CMK (cell line): ENCODE measurements at regions not wholly inside any gene's neighbourhood (a gene's known extent, or its start where the extent isn't known, plus 50 kb on each side); places are given as distances from the start of the nearest gene placed in this dataset.

Experiments
- DNase-seq: peaks from one replicate; pipeline ENCODE4 v3.0.0-alpha.2; 2010; ENCODE audit warnings: low read depth

GRCh38 chr5:126166368-126166767 lies 256.8 kb upstream of the GRAMD2B start:
- no peak for DNase-seq

- no peak for DNase-seq
Measured at GRCh38 chr5:126168785-126169184, 254.4 kb upstream of the GRAMD2B start.

DNA sequence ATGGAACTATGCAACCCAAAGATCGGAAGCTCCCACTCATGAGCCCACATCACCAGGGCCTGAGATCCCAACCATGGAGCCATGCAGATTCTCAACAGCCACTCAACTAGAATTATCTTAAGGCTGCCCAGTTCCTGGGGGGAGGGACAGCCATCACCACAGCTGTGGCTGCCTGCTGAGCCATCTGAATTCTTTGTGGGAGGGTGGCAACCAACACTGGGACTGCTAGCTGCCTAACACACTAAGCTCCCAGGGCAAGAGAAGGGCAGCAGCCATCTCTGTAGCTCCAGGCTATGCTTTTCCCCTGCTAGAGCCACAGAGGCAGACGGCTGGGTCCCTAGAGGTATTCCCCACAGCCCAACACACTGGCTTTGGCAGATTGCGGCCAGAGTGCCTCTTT lies 251.3 kb upstream of the GRAMD2B start:
- no peak for DNase-seq

DNA sequence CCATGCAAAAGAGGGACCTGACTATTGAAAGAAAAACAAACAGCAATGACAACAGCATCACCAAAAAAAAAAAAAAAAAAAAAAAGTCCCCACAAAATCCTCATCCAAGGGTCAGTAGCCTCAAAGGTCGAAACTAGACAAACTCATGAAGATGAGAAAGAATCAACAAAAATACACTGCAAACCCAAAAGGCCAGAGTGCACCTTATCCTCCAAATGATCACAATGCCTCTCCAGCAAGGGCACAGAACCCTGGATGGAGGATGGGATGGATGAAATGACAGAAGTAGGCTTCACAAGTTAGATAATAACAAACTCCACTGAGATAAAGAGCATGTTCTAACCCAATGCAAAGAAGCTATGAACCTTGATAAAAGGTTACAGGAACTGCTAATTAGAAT lies 250.4 kb upstream of the GRAMD2B start:
- DNase-seq: no peak

GRCh38 chr5:126178521-126178920 lies 244.7 kb upstream of the GRAMD2B start:
- DNase-seq: no peak

DNA sequence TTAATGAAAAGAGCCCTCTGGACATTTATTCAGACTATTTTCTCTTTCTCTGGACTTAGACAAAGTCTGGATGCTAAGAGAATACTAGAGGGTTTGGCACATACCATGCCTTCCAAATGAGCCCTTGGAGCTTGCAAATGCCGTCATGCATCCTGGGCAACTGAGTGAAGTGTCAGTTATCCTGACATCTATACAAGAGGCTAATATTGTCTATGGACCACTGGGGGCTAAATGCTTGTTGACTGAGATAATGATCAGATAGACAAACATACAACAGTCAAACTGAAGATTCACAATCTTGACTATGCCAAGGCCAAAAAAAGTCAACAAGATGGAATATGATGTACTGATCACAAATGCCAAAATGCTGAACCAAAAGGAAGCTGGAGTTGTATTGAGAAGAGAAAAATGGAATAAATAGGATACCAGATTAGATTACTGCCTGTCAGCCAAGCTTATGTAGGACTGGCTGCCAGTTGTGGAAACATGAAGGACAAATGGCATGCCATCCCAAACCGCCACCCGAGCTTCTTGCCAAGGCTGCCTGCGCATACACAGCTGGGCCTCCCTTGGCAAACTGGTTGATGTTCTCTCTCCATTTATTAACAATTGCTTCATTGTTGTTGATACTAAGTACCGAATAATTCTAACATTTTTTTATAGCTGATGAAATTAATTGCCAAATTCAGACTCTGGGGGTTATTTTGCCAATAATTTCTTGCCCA lies 240.1 kb upstream of the GRAMD2B start:
- no peak for DNase-seq

DNA sequence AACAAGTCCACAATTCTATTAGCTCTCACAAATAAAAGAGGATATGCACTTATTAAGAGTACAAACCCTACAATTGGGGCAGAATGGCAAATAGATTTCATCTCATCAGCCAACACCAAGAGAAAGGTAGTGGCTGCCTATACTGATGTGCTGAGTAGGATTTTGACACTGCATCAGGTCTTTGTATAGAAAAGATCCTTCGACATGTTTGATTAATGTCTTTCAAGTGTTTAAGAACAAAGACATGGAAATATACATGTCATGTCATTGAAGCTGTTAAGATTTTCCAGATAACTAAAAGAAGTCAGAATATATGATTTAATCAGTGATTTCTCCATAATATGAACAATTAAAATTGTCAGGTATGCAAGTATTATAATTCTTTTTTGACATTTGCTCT lies 238.7 kb upstream of the GRAMD2B start:
- no peak for DNase-seq

DNA sequence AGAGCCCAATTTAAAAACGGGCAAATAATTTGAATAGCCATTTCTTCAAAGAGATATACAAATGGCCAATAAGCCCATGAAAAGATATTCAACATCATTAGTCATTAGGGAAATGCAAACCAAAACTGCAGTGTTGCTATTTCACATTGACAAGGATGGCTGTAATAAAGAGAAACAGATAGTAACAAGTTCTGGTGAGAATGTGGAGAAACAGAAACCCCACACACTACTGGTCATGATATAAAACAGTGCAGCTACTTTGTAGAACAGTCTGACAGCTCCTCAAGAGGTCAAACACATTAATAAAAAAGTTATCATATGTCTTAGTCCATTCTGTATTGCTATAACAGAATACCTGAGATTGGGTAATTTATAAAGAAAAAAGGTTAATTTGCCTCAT lies 237.0 kb upstream of the GRAMD2B start:
- DNase-seq: no peak

GRCh38 chr5:126188804-126189203 lies 234.4 kb upstream of the GRAMD2B start:
- no peak for DNase-seq

GRCh38 chr5:126189231-126189630 lies 234.0 kb upstream of the GRAMD2B start:
- DNase-seq: no peak

DNA sequence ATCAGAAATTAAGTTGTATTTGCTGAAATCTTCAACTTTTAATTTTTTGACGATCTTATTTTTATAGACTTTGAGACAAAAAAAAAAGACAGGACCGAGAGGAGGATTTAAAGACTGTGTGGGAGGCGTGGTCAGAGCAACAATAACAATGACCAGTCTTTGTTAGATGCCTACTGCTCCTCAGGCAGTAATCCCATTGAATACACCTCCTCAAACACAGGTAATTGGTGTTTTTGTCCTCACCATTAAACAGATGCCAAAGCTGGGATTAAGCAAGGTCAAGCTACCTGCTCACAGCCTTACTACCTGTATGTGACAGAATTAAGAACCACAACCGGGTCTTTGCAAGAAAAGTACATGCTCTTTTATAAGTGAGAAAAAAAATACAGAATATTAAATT lies 233.3 kb upstream of the GRAMD2B start:
- DNase-seq: no peak

DNA sequence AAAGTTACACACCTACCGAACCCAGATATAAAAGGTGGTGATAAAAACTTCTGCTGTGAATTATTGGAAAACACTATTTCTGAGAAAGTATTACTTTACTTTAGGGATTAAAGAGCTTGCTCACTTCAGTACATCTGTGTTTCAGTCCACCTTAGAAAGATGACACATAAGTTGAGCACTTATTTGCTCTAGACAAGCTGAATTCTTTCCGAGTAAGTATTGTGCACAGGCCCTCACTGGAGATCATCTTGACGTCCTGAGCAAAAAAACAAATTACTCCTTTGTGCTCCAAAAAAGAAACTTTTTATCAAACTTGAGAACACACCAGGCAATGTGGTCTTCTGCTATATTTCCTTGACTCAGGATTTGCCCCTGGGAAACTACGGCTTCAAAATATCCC lies 231.0 kb upstream of the GRAMD2B start:
- no peak for DNase-seq

DNA sequence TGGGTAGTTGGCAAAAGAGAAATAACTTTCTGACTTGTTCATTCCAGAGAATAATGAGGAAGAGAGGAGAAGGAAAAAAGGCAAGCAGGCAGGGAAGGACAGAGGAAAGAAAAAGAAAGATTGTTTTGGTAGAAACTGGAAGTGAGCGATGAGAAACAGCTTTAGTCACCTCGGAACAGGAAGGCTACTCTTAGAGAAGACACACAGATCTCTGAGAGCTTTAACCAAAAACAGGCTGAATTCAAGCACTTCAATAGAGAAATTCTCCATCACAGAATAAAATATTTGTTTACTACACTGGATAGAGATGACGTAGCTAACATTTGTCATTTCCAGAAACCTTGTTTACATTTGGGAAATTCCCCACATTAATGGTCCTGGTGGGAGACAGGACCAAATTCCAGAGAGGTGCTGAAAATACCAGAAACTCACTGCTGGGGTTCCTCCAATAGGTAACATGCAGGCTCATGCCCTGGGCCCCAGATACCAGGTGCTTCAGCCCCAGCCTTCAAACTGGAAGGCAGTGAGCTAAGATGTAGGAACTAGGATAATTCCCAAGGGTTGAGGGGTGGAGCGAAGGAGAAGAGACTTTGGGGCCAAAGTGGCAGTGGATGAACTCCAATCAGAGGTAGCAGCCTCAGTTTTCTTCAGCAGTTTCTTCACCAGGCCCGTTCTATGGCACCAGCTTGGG lies 227.7 kb upstream of the GRAMD2B start:
- DNase-seq: no peak

DNA sequence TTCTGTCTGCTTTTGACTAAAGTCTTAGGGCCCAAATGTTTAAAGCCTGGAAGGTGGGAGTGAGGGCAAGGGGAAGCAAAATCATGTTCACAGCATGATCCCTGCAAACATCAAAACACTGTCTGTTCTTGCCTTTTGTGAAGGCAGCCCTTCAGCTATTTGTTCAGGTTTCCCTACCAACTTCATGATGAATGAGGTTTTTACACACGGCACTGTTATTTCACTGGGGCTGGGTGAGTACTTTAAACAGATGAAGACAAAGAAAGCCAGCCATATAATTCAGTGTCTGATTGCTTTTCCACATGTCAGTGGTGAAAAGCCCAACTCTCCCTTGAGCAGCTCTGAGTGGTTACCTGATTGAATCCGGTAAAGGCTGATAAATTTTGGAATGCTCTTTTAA lies 224.7 kb upstream of the GRAMD2B start:
- no peak for DNase-seq

- no peak for DNase-seq
Measured at GRCh38 chr5:126199467-126199866, 223.7 kb upstream of the GRAMD2B start.

- no peak for DNase-seq
Measured at GRCh38 chr5:126208691-126209090, 214.5 kb upstream of the GRAMD2B start.

DNA sequence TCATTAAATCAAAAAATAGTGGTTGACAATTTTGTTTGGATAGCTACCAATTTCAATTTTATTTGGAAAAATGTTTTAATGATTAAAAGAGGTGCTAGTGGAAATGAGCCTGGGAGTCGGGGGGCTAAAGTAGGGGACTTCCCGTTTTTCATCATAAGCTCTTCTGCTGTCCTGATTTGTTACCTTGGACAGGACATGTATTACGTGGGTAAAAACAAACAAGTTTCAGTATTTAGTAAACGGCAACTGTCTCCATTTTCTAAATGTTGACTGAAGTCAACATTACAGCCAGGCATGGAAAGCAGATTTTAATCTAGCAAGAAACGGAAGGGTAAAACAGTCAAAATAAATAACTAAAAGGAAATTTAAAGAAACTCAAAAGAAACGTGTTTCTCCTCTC lies 212.3 kb upstream of the GRAMD2B start:
- no peak for DNase-seq

DNA sequence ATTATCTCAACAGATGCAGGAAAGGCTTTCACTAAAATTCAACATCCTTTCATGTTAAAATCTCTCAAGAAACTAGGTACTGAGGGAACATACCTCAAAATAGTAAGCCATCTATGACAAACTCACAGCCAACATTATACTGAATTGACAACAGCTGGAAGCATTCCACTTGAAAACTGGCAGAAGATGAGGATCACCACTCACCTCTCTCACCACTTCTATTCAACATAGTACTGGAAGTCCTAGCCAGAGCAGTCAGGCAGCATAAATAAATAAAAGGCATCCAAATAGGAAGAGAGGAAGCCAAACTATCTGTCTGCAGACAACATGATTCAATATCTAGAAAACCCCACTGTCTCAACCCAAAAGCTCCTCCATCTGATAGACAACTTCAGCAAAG lies 203.6 kb upstream of the GRAMD2B start:
- DNase-seq: no peak

- no peak for DNase-seq
Measured at GRCh38 chr5:126220725-126221124, 202.5 kb upstream of the GRAMD2B start.

DNA sequence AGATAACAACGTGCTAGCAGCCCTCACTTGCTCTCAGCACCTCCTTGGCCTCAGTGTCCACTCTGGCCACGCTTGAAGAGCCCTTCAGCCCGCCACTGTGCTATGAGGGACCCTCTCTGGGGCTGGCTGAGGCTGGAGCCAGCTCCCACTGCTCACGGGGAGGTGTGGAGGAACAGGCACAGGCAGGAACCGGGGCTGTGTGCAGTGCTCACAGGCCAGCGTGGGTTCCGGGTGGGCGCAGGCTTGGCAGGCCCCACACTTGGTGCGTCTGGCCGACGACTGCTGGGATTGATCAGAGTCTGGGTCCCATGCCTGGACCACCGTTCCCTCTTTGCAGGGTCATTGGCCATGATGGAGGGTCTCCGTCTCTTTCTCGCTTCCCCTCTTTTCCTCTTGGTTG lies 194.3 kb upstream of the GRAMD2B start:
- no peak for DNase-seq

GRCh38 chr5:126233256-126233655 lies 190.0 kb upstream of the GRAMD2B start:
- DNase-seq: no peak

DNA sequence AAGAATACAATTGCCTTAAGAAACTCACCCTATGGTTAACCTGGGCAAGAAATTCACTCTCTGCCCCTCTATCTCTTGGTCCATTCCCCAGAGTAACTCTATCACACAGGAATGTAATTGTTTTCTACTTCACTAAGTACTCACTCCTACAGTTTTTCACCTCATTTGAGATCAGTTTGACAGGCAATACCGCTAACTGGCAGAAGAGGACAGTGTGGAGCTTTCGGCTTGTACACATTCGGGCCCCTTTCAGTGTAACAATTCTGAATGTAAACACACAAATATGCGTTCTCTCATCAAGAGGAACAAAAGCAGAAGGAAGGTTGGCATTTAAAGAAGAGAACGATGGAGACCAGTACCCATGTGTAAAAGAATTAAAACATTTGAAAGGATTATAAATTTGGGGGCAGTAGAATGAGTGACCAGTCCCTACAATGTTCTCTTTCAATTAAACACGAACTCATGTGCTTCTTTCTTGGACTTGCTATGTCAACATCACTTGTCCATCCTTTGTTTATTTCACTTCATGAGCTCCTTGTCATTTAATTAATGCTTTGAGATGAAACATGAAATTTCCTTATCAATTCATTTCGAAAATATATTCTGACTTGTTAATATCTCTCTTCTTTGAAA lies 188.5 kb upstream of the GRAMD2B start:
- no peak for DNase-seq

GRCh38 chr5:126235628-126236027 lies 187.6 kb upstream of the GRAMD2B start:
- no peak for DNase-seq

- no peak for DNase-seq
Measured at GRCh38 chr5:126236994-126237393, 186.2 kb upstream of the GRAMD2B start.
